ENCODE measurements at regions not wholly inside any gene's neighbourhood (a gene's known extent, or its start where the extent isn't known, plus 50 kb on each side); places are given as distances from the start of the nearest gene placed in this dataset.

DNA sequence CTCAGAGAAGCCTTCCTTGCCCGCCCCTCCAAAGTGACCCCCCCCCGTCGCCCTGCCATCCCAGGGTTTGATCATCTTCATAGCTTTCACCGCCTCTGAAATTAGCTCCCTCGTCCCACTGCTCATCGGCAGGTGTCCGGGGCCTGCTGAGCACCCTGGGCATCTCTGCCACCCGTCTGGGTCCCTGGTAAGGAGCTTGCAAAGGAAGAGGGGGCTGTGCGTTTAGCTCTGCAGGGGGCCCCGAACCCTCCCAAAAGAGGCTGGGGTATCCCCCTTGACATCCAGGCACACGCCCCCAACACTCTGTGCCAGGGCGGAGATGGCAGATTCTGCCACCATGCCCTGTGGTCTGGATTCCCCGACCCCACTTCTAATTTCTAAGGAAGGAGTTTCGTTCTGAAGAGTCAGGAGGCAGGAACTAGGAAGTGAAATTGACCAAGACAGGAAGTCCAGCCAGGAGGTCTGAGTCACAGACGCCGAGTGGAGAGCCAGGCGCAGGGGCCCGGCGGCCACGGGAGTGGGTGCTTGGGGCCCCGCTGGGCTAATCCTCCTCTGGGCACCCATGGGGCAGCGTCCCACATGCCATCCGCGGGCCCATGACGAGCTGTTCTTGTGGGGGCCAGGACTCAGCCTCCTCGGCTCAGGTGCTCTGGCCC, 95.7 kb downstream of the RFLNA start:
- TF ChIP-seq SUZ12 (IDR thresholded peaks at IDR 0.05; ENCODE audit: extremely low read depth, insufficient read depth, insufficient read length) (no peak), ZNF274 (IDR thresholded peaks at IDR 0.05; ENCODE audit: low read depth, low read length) (no peak), YY1 (IDR thresholded peaks at IDR 0.05; ENCODE audit: insufficient read depth, insufficient read length) (no peak)
